HG03175 (cell line): ENCODE measurements at regions not wholly inside any gene's neighbourhood (a gene's known extent, or its start where the extent isn't known, plus 50 kb on each side); places are given as distances from the start of the nearest gene placed in this dataset.
"Not testable (repeated sequence)": the region's sequence is repeated elsewhere in the genome, so short reads cannot be mapped to it uniquely, and the experiment has no call there.

Experiments used
- ATAC-seq: cut with Tn5 transposase; IDR thresholded peaks from one replicate; pipeline ENCODE4 v1.9.1; 2021; ENCODE audit warnings: mild to moderate bottlenecking, moderate library complexity; ENCODE audit not compliant: unreplicated experiment

DNA sequence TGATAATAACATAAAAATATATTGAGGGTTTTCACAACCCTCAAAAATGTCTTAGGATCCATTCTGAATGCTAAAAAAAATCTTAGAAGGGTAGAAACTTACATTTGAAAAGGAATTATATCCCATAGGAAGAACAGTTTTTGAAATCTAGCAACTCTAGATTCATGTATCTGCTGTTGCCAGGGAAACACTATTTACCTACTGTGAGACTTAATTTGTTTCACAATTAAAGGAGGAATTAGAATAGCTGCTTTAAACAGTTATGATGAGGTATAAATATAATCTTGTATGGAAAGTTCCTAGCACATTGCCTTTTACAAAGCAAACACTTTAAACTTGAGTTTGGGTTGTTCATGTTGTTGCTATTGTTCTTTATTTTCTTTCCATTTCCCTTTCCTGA is 988.2 kb downstream of the SUCLG1 start:
- no peak for ATAC-seq

- ATAC-seq, result no peak
These were observed 994.6 kb downstream of the SUCLG1 start for GRCh38 chr2:83464444-83464843.

GRCh38 chr2:83462881-83463280 is 996.2 kb downstream of the SUCLG1 start:
- ATAC-seq, result no peak

DNA sequence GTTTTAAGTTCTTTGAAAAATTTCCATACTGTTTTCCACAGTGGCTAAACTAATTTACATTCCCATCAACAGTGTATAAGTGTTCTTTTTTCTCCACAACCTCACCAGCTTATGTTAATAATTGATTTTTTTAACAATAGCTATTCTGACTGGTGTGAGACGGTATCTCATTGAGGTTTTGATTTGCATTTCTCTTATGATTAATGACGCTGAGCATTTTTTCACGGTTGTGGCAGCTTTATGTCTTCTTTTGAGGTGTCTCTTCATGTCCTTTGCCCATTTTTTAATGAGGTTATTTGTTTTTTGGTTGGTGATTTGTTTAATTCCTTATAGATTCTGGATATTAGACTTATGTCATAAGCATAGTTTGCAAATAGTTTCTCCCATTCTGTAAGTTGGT is 997.9 kb downstream of the SUCLG1 start:
- ATAC-seq, result no peak

GRCh38 chr2:83459456-83459855 is 999.6 kb downstream of the SUCLG1 start:
- no peak for ATAC-seq

DNA sequence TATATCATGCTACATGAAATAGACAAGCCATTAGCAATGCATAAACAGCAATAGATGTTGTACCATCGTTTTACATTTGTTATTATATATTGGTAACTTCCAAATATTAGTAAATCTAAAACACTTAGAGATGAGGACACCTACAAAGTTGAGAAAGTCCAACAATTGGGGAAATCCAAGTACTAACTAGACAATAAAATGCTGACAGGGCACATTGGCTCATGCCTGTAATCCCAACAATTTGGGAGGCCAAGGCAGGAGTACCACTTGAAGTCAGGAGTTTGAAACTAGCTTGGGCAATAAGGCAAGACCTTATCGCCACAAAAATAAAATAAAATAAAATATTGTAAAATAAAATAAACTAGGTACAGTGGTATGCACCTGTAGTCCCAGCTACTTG is 1023.1 kb downstream of the SUCLG1 start:
- ATAC-seq, result no peak

DNA sequence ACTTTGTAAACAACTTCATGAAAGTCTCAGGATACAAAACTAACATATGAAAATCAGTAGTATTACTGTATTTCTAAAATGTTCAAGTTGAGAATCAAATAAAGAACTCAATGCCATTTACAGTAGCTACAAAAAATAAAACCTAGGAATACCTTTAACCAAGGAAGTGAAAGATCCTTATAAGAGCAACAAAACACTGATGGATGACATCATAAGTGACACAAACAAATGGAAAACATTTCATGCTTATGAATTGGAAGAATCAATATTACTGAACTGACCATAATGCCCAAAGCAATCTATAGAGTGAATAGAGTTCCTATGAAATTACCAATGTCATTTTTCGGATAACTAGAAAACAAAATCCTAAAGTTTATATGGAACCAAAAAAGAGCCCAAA is 1038.1 kb downstream of the SUCLG1 start:
- no peak for ATAC-seq

GRCh38 chr2:83394134-83394904 is 1064.8 kb downstream of the SUCLG1 start:
- ATAC-seq, result no peak

- ATAC-seq, result no peak
These were observed 1070.3 kb downstream of the SUCLG1 start for GRCh38 chr2:83388804-83389203.

DNA sequence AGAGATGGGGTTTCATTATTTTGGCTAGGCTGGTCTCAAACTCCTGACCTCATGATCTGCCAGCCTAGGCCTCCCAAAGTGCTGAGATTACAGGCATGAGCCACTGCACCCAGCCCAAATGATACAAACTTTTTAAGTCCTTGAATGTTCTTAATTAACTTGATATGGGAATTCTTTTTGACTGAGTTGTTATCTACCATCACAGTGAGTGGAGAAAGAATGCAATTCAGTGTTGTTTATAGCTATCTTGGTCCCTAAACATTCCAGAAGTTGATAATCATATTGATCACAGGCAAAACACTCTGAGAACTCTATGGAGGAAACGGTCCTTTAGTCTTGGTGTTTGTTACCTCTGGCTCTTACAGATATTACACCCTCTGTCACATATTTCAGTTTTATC is 1072.5 kb downstream of the SUCLG1 start:
- ATAC-seq, result no peak

- ATAC-seq, result no peak
These were observed 1080.2 kb downstream of the SUCLG1 start for GRCh38 chr2:83378921-83379320.

DNA sequence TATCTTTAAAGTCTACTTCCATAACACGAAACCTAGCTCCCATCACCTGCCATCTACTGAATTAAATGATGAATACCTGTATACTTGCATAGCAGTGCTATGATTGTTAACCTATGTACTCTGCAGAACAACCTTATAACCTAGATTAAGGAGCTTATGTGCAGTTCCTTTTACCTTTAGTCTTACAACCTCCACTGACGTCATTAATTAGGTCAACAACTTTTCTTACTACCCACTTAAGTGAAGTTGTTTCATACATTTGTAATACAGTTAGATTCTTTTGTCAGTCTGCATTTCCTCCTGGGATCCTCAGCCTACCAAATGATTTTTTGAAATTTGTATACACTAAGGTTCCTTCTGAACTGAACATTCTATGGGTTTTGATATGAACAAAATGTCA is 1082.3 kb downstream of the SUCLG1 start:
- ATAC-seq, result no peak

GRCh38 chr2:83370419-83370762 is 1088.7 kb downstream of the SUCLG1 start:
- no peak for ATAC-seq

DNA sequence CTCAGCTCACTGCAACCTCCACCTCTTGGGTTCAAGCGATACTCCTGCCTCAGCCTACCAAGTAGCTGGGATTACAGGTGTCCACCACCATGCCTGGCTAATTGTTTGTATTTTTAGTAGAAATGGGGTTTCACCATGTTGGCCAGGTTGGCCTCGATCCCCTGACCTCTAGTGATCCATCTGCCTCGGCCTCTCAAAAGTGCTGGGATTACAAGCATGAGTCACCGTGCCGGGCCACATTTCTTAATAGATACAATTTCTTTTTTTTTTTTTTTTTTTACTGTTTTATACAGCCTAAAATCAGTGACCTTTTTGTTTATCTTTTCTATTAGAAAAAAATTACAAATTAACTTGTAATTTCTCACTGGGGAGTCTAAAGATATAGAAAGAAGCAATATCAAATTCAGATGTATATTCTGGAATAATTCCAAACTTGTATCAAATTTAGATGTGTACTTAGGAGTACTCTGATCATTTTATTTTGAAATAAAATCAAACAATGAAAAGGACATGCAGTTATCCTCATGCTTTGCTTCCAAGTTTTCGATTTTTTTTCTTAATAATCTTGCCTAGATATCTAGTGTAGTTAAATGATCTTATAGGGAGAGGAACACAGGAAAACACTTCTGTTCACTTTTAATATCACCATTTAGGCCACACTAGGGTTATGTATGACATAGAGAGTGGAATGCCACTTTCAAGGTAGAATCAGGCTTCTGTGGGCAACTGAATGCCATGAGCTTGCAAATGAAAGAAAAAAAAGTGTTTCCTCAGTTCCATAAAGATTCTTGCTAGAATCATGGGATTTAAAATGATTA is 1089.3 kb downstream of the SUCLG1 start:
- ATAC-seq, result no peak

GRCh38 chr2:83368916-83369315 is 1090.2 kb downstream of the SUCLG1 start:
- no peak for ATAC-seq

DNA sequence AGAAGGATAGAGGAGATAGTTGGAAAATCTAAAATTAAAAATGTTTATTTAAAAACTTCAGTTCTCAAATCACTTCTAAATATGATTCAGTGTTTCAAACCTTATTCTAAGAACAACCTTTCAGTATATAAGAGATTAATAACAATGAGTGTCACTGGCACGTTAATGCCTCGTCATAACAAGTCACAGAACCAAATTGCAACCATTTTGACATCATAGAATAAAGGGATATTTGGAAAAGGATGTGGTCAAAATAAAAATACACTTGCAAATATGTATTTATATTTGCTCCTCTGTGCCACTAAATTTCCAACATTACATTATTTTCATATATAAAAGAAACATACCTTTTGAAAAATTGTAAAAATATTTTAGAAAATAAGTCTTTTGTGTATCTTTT is 1090.6 kb downstream of the SUCLG1 start:
- ATAC-seq, result no peak

GRCh38 chr2:83365476-83365875 is 1093.6 kb downstream of the SUCLG1 start:
- no peak for ATAC-seq

DNA sequence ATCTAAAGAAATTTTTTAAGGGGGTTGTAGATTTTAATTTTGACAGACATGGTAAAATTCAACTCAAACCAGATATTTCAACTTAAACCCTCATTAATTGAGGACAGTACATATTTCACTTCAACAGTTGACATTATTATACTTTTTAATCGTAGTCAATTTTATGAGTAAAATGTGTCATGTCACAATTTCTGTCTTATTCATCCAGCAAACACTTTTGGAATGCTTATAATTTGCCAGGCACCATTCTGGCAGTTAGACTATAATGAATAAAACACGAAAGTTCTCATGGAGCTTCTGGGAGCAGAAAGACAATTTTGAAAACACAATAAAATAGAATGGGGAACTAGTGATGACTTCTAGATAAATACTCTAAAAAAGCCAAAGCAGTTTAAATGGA is 1094.8 kb downstream of the SUCLG1 start:
- ATAC-seq, result no peak

- ATAC-seq, result not testable (repeated sequence)
These were observed 1095.9 kb downstream of the SUCLG1 start for GRCh38 chr2:83363138-83363537.

DNA sequence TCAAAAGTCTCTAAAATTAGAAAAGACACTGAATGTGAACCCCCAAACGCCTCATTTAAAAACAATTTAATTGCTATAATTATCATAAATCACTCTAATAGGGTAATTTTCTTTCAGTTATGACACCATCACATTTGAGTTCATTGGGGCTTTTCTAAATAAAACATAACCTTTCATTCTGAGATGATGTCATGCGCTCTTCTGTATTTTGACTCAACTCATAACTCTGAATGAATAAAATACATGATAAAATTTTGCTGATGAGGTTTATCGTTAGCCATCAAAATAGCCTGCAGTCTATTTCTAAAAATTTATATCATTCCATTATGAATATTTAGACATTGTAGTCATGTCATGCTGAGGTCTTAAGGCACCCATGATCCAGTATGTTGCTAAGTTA is 1099.7 kb downstream of the SUCLG1 start:
- no peak for ATAC-seq

GRCh38 chr2:83342860-83343329 is 1116.2 kb downstream of the SUCLG1 start:
- no peak for ATAC-seq

GRCh38 chr2:83340424-83340823 is 1118.7 kb downstream of the SUCLG1 start:
- no peak for ATAC-seq
